ENCODE measurements at regions not wholly inside any gene's neighbourhood (a gene's known extent, or its start where the extent isn't known, plus 50 kb on each side); places are given as distances from the start of the nearest gene placed in this dataset.

DNA sequence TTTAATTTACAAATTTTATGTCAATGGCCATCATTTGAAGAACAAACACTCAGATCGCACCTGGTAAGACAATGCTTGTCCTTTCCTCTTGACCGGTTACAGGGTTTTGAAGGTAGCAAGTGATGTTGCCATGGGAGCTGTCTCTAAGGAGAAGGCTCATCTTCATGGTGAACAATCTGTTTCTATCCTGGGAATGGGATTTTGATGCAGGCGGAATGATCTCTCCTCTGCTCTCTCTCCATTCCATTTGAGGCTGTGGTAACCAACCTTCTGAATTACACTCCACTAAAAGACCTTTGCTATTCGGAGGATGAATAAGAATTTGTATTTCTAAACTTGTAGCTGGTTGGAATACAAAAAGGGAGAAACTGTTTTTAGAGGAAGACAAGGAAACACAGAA is 57.9 kb upstream of the SLC5A9 start:
- Histone ChIP-seq H3K4me3 (ENCODE audit: low read length) (no peak overlapping the region), H3K27ac (ENCODE audit: low read length) (no peak overlapping the region), H3K4me1 (ENCODE audit: insufficient read depth, low read length) (no peaks in the 10 kb centered on the region), H3K9ac (ENCODE audit: low read depth, low read length) (no peak overlapping the region), H3K9me3 (ENCODE audit: insufficient read depth, low read depth, low read length) (no peaks in the 10 kb centered on the region), H3K27me3 (ENCODE audit: insufficient read depth, low read length) (no peaks in the 10 kb centered on the region), H3K36me3 (ENCODE audit: insufficient read depth, low read depth, low read length) (no peaks in the 10 kb centered on the region)

DNA sequence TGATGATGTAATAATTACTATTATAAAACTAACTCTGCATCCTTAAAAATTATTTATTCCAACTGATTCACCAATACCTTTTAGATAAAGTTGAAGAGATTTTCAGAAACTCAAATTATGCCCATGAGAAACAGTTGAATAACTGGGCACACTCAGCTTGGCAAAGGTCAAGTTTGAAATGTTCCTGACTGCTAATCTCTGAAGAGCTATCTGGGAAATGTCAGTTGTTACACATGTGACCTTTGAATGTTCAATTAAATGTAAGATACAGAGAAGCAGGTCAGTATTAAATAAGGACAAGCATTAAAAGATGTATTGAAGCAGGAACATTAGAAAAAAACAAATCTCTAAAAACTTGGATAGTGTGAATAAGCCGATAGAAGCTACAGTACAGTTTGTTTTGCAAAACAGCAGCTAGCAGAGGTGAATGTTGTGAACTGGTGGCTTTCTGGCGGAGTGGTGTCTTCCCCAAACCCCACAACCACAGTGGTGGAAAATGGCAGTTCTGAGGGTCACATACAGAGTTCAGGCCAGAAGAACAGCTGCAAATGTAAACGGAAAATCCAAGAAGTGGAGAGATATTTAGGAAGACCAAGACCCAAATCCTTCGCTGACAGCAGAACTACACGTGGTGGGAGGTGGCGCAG is 61.9 kb upstream of the SLC5A9 start:
- no peak overlapping the region for H3K4me3 ChIP-seq (ENCODE audit: low read length)
- H3K9ac ChIP-seq (ENCODE audit: low read depth, low read length): no peak overlapping the region

DNA sequence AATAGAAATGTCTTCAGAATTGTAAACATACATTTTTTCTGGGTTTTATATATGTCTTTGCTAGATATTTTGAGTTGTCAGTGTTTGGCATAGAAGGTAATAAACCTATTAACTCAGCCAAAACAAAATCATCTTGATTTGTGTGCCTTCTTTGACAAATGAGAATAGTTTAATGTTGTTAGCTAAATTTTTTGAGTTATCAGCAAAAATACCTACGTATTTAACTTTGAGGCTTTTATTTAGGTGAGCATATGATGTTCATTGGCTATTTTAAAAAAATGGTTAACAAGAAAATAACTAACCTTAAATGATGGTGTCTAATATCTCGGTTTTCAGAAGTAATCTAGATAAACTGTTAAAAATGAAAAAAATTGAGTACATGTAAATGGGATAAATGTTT is 83.2 kb upstream of the SLC5A9 start:
- H3K27me3 ChIP-seq (ENCODE audit: insufficient read depth, low read length): no peaks in the 10 kb centered on the region
- no peak overlapping the region for H3K4me3 ChIP-seq (ENCODE audit: low read length)
- peaks cover 7% of the 10 kb centered on the region; the same call in 1 of the 2 replicates for H3K9me3 ChIP-seq (ENCODE audit: insufficient read depth, low read depth, low read length)
- no peaks in the 10 kb centered on the region for H3K36me3 ChIP-seq (ENCODE audit: insufficient read depth, low read depth, low read length)
- no peak overlapping the region for H3K9ac ChIP-seq (ENCODE audit: low read depth, low read length)
- H3K4me1 ChIP-seq (ENCODE audit: insufficient read depth, low read length): no peaks in the 10 kb centered on the region
- H3K27ac ChIP-seq (ENCODE audit: low read length): no peak overlapping the region

More for the DNA sequence above, 61.9 kb upstream of the SLC5A9 start:
- Histone ChIP-seq H3K27ac (ENCODE audit: low read length) (no peak overlapping the region), H3K9me3 (ENCODE audit: insufficient read depth, low read depth, low read length) (no peaks in the 10 kb centered on the region), H3K4me1 (ENCODE audit: insufficient read depth, low read length) (no peaks in the 10 kb centered on the region), H3K36me3 (ENCODE audit: insufficient read depth, low read depth, low read length) (no peaks in the 10 kb centered on the region), H3K27me3 (ENCODE audit: insufficient read depth, low read length) (no peaks in the 10 kb centered on the region)

DNA sequence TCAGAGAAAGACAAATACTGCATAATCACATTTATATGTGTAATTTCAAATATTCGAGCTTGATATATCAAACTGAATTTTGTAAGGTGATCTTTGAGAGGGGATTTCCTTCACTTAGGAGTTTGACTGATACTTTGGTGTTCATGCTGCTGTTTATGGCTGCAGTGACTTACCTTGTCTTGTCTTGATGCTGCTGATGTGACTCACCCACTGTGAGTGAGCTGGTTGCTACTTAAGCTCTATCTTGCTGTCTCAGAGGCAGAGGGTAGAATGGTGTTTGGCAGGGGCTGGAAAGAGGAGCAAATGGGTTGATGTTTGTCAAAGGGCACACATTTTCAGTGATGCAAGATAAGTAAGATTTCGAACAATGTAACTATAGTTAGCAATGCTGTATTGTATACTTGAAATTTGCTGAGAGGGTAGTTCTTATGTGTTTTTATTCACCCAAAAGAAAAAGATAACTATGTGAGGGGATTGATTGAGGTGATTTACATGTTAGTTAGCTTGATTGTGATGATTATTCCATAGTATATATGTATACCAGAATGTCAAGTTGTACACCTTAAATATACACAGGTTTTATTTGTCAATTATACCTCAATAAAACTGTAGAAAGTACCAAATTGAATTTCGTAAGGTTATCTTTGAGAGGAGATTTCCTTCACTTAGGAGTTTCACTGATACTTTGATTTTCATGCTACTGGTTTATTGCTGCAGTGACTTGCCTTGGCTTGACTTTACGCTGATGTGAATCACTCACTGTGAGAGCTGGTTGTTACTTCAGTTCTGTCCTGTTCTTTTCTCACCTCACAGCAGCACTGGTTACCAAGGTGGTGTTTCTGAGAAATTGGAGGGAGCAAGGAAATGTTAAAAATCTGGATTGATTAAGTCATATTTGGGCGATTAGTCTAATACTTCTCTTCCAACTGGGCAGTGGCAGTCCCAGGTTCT is 94.5 kb upstream of the SLC5A9 start:
- Histone ChIP-seq H3K27me3 (ENCODE audit: insufficient read depth, low read length) (peaks cover 5% of the 10 kb centered on the region; the same call in 1 of the 2 replicates), H3K4me3 (ENCODE audit: low read length) (no peak overlapping the region), H3K4me1 (ENCODE audit: insufficient read depth, low read length) (no peaks in the 10 kb centered on the region), H3K36me3 (ENCODE audit: insufficient read depth, low read depth, low read length) (no peaks in the 10 kb centered on the region), H3K9me3 (ENCODE audit: insufficient read depth, low read depth, low read length) (no peaks in the 10 kb centered on the region), H3K9ac (ENCODE audit: low read depth, low read length) (no peak overlapping the region), H3K27ac (ENCODE audit: low read length) (no peak overlapping the region)

DNA sequence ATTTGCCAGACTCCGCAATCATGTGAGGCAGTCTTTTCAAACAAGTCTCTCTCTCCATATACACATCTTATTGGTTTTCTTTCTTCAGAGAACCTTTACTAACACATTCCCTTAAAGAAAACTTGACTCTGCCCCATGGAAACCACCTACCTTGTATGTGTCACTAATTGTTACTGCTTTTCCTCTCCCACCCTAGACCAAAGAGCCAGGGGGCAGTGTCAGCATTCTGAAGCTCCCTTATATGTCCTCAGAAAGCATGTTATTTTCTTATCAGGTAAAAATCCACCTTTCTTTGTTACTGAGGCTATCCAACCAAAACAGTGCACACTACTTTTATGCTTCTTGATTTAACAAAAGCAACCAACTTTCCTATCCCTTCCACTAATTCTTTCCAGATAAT is 98.9 kb upstream of the SLC5A9 start:
- H3K4me1 ChIP-seq (ENCODE audit: insufficient read depth, low read length): no peaks in the 10 kb centered on the region
- H3K27ac ChIP-seq (ENCODE audit: low read length): no peak overlapping the region
- H3K9me3 ChIP-seq (ENCODE audit: insufficient read depth, low read depth, low read length): no peaks in the 10 kb centered on the region
- no peak overlapping the region for H3K9ac ChIP-seq (ENCODE audit: low read depth, low read length)
- no peaks in the 10 kb centered on the region for H3K27me3 ChIP-seq (ENCODE audit: insufficient read depth, low read length)
- no peaks in the 10 kb centered on the region for H3K36me3 ChIP-seq (ENCODE audit: insufficient read depth, low read depth, low read length)
- no peak overlapping the region for H3K4me3 ChIP-seq (ENCODE audit: low read length)

DNA sequence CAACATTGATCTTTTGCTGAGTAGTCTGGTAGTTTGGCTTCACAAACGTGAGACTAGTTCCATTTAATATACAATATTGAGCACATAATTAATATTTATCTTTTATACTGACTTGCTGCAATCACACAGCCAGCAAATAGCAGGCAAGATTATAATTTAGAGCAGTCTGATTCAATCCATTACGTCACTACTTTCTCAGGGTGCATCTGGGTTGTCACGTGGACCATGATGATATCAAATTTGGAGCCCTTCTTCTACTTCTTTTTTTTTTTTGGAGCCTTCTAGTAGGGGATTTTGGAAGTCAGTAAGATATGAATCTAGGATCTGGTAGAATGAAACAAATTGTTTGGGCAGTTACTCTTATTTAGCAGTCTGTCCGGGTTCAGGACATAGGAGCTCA is 100.6 kb upstream of the SLC5A9 start:
- no peaks in the 10 kb centered on the region for H3K4me1 ChIP-seq (ENCODE audit: insufficient read depth, low read length)
- H3K4me3 ChIP-seq (ENCODE audit: low read length): no peak overlapping the region
- no peak overlapping the region for H3K27ac ChIP-seq (ENCODE audit: low read length)
- no peaks in the 10 kb centered on the region for H3K9me3 ChIP-seq (ENCODE audit: insufficient read depth, low read depth, low read length)
- no peaks in the 10 kb centered on the region for H3K36me3 ChIP-seq (ENCODE audit: insufficient read depth, low read depth, low read length)
- H3K9ac ChIP-seq (ENCODE audit: low read depth, low read length): no peak overlapping the region
- no peaks in the 10 kb centered on the region for H3K27me3 ChIP-seq (ENCODE audit: insufficient read depth, low read length)

DNA sequence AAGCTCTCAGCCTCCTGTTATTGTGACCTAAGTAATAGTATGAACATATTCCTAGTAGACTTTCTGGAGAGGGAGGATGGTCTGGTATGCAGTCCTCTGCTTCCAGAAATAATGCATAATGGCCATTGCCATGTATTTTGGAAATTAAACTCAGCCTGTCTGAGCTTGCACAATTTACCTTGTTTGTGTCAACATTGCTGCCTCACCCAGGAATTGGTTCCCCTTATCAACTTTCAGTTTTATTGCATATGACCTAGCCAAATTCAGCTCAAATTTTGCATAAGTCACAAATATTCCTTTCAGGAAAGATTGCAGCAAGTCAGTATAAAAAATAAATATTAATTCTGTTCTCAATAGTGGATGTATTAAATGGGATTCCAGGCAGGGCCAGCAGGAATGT is 101.9 kb upstream of the SLC5A9 start:
- no peaks in the 10 kb centered on the region for H3K9me3 ChIP-seq (ENCODE audit: insufficient read depth, low read depth, low read length)
- H3K27me3 ChIP-seq (ENCODE audit: insufficient read depth, low read length): no peaks in the 10 kb centered on the region
- no peaks in the 10 kb centered on the region for H3K36me3 ChIP-seq (ENCODE audit: insufficient read depth, low read depth, low read length)

DNA sequence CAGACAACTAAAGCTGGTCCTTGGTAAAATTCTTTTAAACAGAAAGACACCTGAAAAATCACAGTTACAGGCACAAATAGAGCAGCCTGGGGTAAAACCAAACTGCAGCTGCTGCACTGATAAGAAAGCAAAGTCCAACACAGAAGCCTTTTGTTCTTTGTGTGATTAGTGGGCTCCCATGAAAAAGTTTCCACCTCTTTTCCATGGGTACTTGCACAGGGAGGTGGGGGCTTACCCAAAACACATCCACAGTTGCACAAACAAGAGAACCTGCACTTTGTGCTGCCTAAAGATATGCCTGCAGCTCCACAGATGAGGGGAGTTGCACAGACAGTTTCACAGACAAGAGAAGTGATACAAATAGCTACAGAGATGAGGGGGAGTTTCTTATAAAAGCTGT is 106.7 kb upstream of the SLC5A9 start:
- H3K4me1 ChIP-seq (ENCODE audit: insufficient read depth, low read length): peaks cover 1% of the 10 kb centered on the region; the same call in 1 of the 2 replicates
- no peaks in the 10 kb centered on the region for H3K27me3 ChIP-seq (ENCODE audit: insufficient read depth, low read length)
- no peaks in the 10 kb centered on the region for H3K9me3 ChIP-seq (ENCODE audit: insufficient read depth, low read depth, low read length)
- H3K4me3 ChIP-seq (ENCODE audit: low read length): no peak overlapping the region
- no peak overlapping the region for H3K27ac ChIP-seq (ENCODE audit: low read length)
- H3K36me3 ChIP-seq (ENCODE audit: insufficient read depth, low read depth, low read length): no peaks in the 10 kb centered on the region
- no peak overlapping the region for H3K9ac ChIP-seq (ENCODE audit: low read depth, low read length)

More for the DNA sequence above, 101.9 kb upstream of the SLC5A9 start:
- Histone ChIP-seq H3K27ac (ENCODE audit: low read length) (no peak overlapping the region), H3K4me1 (ENCODE audit: insufficient read depth, low read length) (no peaks in the 10 kb centered on the region), H3K9ac (ENCODE audit: low read depth, low read length) (no peak overlapping the region), H3K4me3 (ENCODE audit: low read length) (no peak overlapping the region)

DNA sequence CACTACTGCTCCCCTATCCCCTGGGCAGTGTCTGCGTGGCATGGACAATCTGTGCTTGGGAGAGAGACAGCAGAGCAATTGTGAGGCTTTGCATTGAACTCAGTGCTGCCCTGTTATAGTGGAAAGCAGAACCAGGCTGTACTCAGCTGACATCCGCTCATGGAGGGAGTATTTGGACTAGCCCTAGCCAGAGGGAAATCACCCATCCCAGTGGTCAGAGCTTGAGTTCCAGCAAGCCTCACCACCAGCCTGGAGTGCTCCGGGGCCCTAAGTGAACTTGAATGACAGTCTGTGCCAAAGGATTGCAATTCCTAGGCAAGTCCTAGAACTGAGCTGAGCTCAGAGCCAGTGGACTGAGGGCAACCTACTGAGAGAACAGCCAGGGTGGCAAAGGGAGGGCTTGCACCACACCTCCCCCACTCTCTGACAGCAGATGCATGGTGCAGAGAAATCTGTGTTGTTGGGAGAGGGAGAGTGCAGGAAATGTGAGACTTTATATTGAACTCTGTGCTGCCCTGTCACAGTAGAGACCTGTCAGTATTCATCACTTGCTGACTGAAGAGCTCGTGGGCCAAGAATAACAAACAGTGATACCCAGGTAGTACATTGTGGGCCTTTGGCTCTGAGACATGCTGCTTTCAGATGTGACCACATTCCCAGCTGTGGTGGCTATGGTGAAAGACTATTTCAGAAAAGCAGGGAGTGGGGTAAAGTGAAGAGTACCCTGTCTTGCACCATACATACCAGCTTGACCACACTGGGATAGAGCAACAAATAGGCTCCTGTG is 107.7 kb upstream of the SLC5A9 start:
- no peak overlapping the region for H3K4me3 ChIP-seq (ENCODE audit: low read length)
- H3K27ac ChIP-seq (ENCODE audit: low read length): no peak overlapping the region
- H3K27me3 ChIP-seq (ENCODE audit: insufficient read depth, low read length): no peaks in the 10 kb centered on the region
- no peak overlapping the region for H3K9ac ChIP-seq (ENCODE audit: low read depth, low read length)
- H3K36me3 ChIP-seq (ENCODE audit: insufficient read depth, low read depth, low read length): no peaks in the 10 kb centered on the region
- H3K9me3 ChIP-seq (ENCODE audit: insufficient read depth, low read depth, low read length): no peaks in the 10 kb centered on the region
- H3K4me1 ChIP-seq (ENCODE audit: insufficient read depth, low read length): peaks cover 8% of the 10 kb centered on the region

DNA sequence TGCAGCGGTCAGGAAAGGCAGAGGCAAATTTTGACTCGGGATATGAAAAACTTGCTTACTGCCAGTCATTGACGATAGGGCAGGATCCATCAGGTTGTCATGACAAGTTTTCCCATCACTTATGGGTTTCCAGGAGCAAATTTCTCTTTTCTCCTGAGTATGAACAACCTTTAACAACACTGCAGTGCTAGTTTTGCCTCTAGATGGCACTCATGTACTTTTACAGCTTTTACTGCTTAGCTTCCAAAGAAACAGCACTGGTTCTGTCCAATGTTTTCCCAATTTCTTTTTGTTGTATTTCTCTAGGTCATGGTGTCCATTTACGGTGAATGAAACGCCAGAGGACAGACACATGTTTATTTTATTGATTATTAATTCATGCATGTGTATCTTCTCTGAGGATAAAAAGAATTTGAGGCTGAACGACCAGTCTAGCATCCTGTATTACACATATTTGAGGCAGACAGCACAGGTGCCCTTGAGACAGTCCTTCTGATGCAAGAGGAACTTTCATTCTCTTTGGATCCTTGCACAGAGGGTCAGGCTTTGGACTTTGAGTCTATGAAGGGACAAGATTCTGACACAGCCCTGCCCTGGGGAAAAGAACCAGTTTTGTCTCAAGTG is 112.3 kb upstream of the TRABD2B start:
- Histone ChIP-seq H3K9ac (ENCODE audit: low read depth, low read length) (no peak overlapping the region), H3K4me3 (ENCODE audit: low read length) (no peak overlapping the region), H3K27me3 (ENCODE audit: insufficient read depth, low read length) (no peaks in the 10 kb centered on the region), H3K27ac (ENCODE audit: low read length) (no peak overlapping the region), H3K9me3 (ENCODE audit: insufficient read depth, low read depth, low read length) (no peaks in the 10 kb centered on the region), H3K4me1 (ENCODE audit: insufficient read depth, low read length) (peaks cover 8% of the 10 kb centered on the region), H3K36me3 (ENCODE audit: insufficient read depth, low read depth, low read length) (no peaks in the 10 kb centered on the region)

DNA sequence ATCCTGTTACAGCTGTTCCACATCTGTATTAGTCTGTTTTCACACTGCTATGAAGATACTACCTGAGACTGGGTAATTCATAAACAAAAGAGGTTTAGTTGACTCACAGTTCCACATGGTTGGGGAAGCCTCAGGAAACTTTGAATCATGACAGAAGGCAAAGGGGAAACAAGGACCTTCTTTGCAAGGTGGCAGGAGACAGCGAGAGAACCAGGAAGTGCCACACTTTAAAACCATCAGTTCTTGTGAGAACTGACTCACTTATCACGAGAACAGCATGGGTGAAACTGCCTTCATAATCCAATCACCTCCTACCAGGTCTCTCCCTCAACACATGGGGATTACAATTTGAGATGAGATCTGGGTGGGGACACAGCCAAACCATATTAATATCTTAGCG is 110.3 kb upstream of the TRABD2B start:
- H3K4me1 ChIP-seq (ENCODE audit: insufficient read depth, low read length): peaks cover 8% of the 10 kb centered on the region
- no peaks in the 10 kb centered on the region for H3K27me3 ChIP-seq (ENCODE audit: insufficient read depth, low read length)
- no peak overlapping the region for H3K4me3 ChIP-seq (ENCODE audit: low read length)
- H3K9me3 ChIP-seq (ENCODE audit: insufficient read depth, low read depth, low read length): no peaks in the 10 kb centered on the region
- H3K36me3 ChIP-seq (ENCODE audit: insufficient read depth, low read depth, low read length): no peaks in the 10 kb centered on the region
- no peak overlapping the region for H3K27ac ChIP-seq (ENCODE audit: low read length)
- no peak overlapping the region for H3K9ac ChIP-seq (ENCODE audit: low read depth, low read length)
